ENCODE measurements at regions not wholly inside any gene's neighbourhood (a gene's known extent, or its start where the extent isn't known, plus 50 kb on each side); places are given as distances from the start of the nearest gene placed in this dataset.

GRCh38 chr3:27589795-27590194 is 105.6 kb upstream of the SLC4A7 start:
- H4K20me1 ChIP-seq (ENCODE audit: insufficient read depth), result no peaks in the 10 kb centered on the region
- H3K79me2 ChIP-seq (ENCODE audit: insufficient read depth, low read depth), result no peaks in the 10 kb centered on the region
- H3K27ac ChIP-seq, result no peak overlapping the region
- no peaks in the 10 kb centered on the region for H3K27me3 ChIP-seq (ENCODE audit: insufficient read depth, low read depth)
- H3K4me1 ChIP-seq (ENCODE audit: low read depth, poor library complexity, severe bottlenecking), result no peaks in the 10 kb centered on the region
- no peak overlapping the region for H3K9ac ChIP-seq
- no peaks in the 10 kb centered on the region for H3K36me3 ChIP-seq (ENCODE audit: insufficient read depth)
- no peak overlapping the region for H3K4me3 ChIP-seq (IDR thresholded peaks at IDR 0.05; ENCODE audit: insufficient read depth, low read depth, low read length)
- TF ChIP-seq CTCF (conservative IDR thresholded peaks at IDR 0.05; ENCODE audit: low read depth, low read length), result no peak
- H3K4me2 ChIP-seq, result no peak overlapping the region
- H2AFZ ChIP-seq (ENCODE audit: low read depth), result no peak overlapping the region

DNA sequence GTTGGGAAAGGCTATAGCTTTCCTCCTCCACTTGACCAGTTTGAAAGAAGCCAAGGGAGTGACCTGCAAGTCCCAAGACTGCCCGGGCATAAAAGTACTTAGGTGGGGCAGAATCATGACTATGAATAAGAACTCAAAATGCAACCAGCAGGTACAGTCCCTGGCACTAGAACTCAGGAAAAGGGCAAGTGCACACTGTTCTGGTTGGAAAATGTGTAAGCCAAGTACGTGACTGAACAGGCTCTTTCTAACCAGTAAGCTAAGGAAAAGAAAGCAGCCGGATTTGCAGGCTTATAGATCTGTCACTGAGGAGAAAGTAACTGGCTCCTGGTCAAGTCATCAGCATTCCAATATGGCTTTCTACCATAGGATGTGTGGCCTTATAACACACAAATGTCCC is 101.2 kb upstream of the SLC4A7 start:
- Histone ChIP-seq H3K4me2 (no peak overlapping the region), H3K9ac (no peak overlapping the region), H3K27me3 (ENCODE audit: insufficient read depth, low read depth) (no peaks in the 10 kb centered on the region), H3K27ac (no peak overlapping the region), H3K36me3 (ENCODE audit: insufficient read depth) (no peaks in the 10 kb centered on the region), H3K4me3 (IDR thresholded peaks at IDR 0.05; ENCODE audit: insufficient read depth, low read depth, low read length) (no peak overlapping the region), H3K4me1 (ENCODE audit: low read depth, poor library complexity, severe bottlenecking) (no peaks in the 10 kb centered on the region), H4K20me1 (ENCODE audit: insufficient read depth) (no peaks in the 10 kb centered on the region), H3K79me2 (ENCODE audit: insufficient read depth, low read depth) (no peaks in the 10 kb centered on the region), H2AFZ (ENCODE audit: low read depth) (no peak overlapping the region)
- no peak for TF ChIP-seq CTCF (conservative IDR thresholded peaks at IDR 0.05; ENCODE audit: low read depth, low read length)

GRCh38 chr3:27584874-27585273 is 100.7 kb upstream of the SLC4A7 start:
- Histone ChIP-seq H3K4me3 (IDR thresholded peaks at IDR 0.05; ENCODE audit: insufficient read depth, low read depth, low read length) (no peak overlapping the region), H3K79me2 (ENCODE audit: insufficient read depth, low read depth) (no peaks in the 10 kb centered on the region), H3K36me3 (ENCODE audit: insufficient read depth) (no peaks in the 10 kb centered on the region), H2AFZ (ENCODE audit: low read depth) (no peak overlapping the region), H3K4me1 (ENCODE audit: low read depth, poor library complexity, severe bottlenecking) (no peaks in the 10 kb centered on the region), H3K27ac (no peak overlapping the region), H4K20me1 (ENCODE audit: insufficient read depth) (no peaks in the 10 kb centered on the region), H3K9ac (no peak overlapping the region), H3K27me3 (ENCODE audit: insufficient read depth, low read depth) (no peaks in the 10 kb centered on the region), H3K4me2 (no peak overlapping the region)
- TF ChIP-seq CTCF (conservative IDR thresholded peaks at IDR 0.05; ENCODE audit: low read depth, low read length), result no peak

- no peak for TF ChIP-seq CTCF (conservative IDR thresholded peaks at IDR 0.05; ENCODE audit: low read depth, low read length)
- no peaks in the 10 kb centered on the region for H3K4me1 ChIP-seq (ENCODE audit: low read depth, poor library complexity, severe bottlenecking)
Measured at GRCh38 chr3:27581852-27582251, 97.7 kb upstream of the SLC4A7 start.

GRCh38 chr3:27578032-27578431 is 93.8 kb upstream of the SLC4A7 start:
- TF ChIP-seq CTCF (conservative IDR thresholded peaks at IDR 0.05; ENCODE audit: low read depth, low read length), result no peak
- H3K4me2 ChIP-seq, result no peak overlapping the region
- no peak overlapping the region for H2AFZ ChIP-seq (ENCODE audit: low read depth)
- no peaks in the 10 kb centered on the region for H3K79me2 ChIP-seq (ENCODE audit: insufficient read depth, low read depth)
- H3K4me3 ChIP-seq (IDR thresholded peaks at IDR 0.05; ENCODE audit: insufficient read depth, low read depth, low read length), result no peak overlapping the region
- no peak overlapping the region for H3K27ac ChIP-seq
- no peaks in the 10 kb centered on the region for H3K36me3 ChIP-seq (ENCODE audit: insufficient read depth)
- H4K20me1 ChIP-seq (ENCODE audit: insufficient read depth), result no peaks in the 10 kb centered on the region
- no peaks in the 10 kb centered on the region for H3K4me1 ChIP-seq (ENCODE audit: low read depth, poor library complexity, severe bottlenecking)
- H3K27me3 ChIP-seq (ENCODE audit: insufficient read depth, low read depth), result no peaks in the 10 kb centered on the region
- no peak overlapping the region for H3K9ac ChIP-seq

More at GRCh38 chr3:27581852-27582251, 97.7 kb upstream of the SLC4A7 start:
- Histone ChIP-seq H2AFZ (ENCODE audit: low read depth) (no peak overlapping the region), H3K9ac (no peak overlapping the region), H3K27ac (no peak overlapping the region), H3K79me2 (ENCODE audit: insufficient read depth, low read depth) (no peaks in the 10 kb centered on the region), H3K4me2 (no peak overlapping the region), H4K20me1 (ENCODE audit: insufficient read depth) (no peaks in the 10 kb centered on the region), H3K4me3 (IDR thresholded peaks at IDR 0.05; ENCODE audit: insufficient read depth, low read depth, low read length) (no peak overlapping the region), H3K36me3 (ENCODE audit: insufficient read depth) (no peaks in the 10 kb centered on the region), H3K27me3 (ENCODE audit: insufficient read depth, low read depth) (no peaks in the 10 kb centered on the region)

All from KMS-11 (cell line).